SU-DHL-6 (cell line): ENCODE measurements at regions not wholly inside any gene's neighbourhood (a gene's known extent, or its start where the extent isn't known, plus 50 kb on each side); places are given as distances from the start of the nearest gene placed in this dataset.

Experiments
- EZH2phosphoT487 ChIP-seq: fragments of 200-600 bp; sonication (generic), shearing (Covaris generic); conservative IDR thresholded peaks from 2 replicates; pipeline ENCODE4 v1.6.1; 2018; ENCODE audit warnings: mild to moderate bottlenecking, antibody characterized with exemption, low read length, moderate library complexity, mixed read lengths
- TF ChIP-seq, protein P1 (sequence below): fragments of 200-600 bp; sonication (generic); IDR thresholded peaks from one replicate; pipeline ENCODE4 v1.5.1; 2017; ENCODE audit warnings: antibody characterized with exemption, mild to moderate bottlenecking, low read length, moderate library complexity; ENCODE audit not compliant: insufficient read depth, poor library complexity, severe bottlenecking

DNA sequence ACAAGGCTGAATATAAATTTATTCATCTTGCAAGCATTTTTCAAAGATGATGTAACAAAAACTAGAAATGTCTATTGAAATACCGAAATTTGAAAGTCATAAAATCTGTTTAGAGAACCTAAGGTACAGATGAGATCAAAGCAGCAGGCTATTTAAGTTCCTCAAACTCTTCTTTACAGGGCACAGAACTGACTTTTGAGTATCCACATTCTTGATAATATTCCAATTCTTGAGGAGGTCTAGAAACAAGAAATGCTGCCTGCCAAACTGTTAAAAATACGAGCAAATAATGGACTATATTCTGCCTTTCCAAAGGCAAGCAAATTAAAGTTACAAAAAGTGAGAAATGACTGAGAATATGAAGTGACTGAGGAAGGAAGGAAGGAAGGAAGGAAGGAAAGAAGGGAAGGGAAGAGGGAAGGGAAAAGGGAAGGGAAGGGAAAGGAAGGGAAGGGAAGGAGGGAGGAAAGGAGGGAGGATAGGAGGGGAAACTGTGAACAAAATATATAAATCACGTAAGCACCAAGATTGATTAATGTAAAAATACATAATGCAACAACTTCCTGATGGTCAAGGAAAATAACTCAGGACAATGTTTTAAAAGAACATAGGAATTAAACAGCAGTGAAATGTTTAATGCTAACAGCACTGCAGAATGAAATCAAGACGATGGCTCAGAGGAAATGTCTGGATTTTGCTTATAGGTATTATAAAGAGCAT is 248.9 kb upstream of the HNRNPA3 start:
- TF ChIP-seq, protein P1, sequence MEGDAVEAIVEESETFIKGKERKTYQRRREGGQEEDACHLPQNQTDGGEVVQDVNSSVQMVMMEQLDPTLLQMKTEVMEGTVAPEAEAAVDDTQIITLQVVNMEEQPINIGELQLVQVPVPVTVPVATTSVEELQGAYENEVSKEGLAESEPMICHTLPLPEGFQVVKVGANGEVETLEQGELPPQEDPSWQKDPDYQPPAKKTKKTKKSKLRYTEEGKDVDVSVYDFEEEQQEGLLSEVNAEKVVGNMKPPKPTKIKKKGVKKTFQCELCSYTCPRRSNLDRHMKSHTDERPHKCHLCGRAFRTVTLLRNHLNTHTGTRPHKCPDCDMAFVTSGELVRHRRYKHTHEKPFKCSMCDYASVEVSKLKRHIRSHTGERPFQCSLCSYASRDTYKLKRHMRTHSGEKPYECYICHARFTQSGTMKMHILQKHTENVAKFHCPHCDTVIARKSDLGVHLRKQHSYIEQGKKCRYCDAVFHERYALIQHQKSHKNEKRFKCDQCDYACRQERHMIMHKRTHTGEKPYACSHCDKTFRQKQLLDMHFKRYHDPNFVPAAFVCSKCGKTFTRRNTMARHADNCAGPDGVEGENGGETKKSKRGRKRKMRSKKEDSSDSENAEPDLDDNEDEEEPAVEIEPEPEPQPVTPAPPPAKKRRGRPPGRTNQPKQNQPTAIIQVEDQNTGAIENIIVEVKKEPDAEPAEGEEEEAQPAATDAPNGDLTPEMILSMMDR: no peak
- TF ChIP-seq EZH2phosphoT487: no peak
